ENCODE measurements at regions not wholly inside any gene's neighbourhood (a gene's known extent, or its start where the extent isn't known, plus 50 kb on each side); places are given as distances from the start of the nearest gene placed in this dataset.
"Not testable (repeated sequence)": the region's sequence is repeated elsewhere in the genome, so short reads cannot be mapped to it uniquely, and the experiment has no call there.

- no peak for DNase-seq (ENCODE audit: low read depth)
Measured at GRCh38 chr4:78691971-78692821, 84.0 kb upstream of the BMP2K start.

GRCh38 chr4:78692822-78693170 lies 83.4 kb upstream of the BMP2K start:
- no peak for DNase-seq (ENCODE audit: low read depth)

DNA sequence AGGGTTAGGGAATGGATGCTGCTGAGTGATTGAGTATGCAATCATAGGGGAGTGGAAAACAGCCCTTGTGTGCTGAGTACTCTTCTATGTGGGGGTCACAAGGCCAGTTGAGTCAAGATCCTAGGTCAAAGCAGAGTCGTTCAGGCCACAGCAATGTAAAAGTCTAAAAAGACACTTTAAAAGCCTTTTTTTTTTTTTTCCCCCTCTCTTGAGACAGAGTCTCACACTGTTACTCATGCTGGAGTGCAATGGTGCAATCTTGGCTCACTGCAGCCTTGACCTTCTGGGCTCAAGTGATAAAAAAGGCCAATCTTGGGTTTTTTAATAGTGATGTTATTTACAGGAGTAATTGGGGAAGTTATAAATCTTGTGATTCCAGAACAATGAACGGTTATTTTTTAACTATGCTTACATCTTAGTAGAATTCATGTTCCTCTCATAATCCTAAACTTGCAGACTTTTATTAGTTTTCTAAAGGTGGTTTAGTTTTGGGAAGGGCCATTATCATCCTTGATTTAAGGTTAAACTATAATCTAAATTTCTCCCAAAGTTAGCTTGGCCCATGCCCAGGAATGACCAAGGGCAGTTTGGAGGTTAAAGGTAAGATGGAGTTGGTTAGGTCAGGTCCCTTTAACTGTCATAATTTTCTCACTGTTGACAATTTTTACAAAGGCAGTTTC lies 82.2 kb upstream of the BMP2K start:
- no peak for DNase-seq (ENCODE audit: low read depth)

DNA sequence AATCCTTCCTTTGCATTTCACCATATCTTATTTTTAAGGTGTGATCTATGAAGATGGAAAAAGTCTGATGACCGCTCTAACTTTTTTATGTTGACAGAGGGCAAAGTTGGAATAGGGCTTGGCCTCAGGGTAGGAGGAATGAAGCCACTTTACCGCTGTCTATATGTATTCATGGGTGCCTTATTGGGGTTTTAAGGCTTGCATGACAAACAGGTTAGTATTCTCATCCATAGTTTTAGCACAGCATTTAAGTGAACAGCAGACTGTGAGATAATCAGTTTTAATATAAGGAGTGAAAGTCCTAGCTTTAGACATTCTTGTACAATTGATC lies 81.7 kb upstream of the BMP2K start:
- no peak for DNase-seq (ENCODE audit: low read depth)

DNA sequence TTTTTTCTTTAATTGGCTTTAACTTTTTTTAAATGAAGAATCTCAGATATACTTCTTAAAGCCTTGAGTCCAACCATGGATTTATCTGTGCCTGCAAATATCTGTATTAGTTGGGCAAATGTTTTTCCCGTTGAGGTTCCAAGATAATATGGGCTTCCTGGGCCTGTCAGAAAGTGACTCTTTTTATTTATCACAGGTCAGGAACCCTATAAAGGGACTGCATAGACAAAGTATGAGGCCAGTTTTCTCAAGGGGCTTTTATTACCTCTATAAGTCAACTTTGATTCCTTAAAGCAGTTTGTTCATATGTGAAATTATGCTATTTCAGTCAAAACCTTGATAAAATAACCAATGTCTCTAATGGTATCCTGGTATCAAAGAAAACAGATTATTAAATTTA lies 80.2 kb upstream of the BMP2K start:
- DNase-seq (ENCODE audit: low read depth): no peak

- no peak for DNase-seq (ENCODE audit: low read depth)
Measured at GRCh38 chr4:78703079-78703478, 73.1 kb upstream of the BMP2K start.

GRCh38 chr4:78704317-78704716 lies 71.8 kb upstream of the BMP2K start:
- DNase-seq (ENCODE audit: low read depth): no peak

- peak; percentile 86 for DNase-seq (ENCODE audit: low read depth)
Measured at GRCh38 chr4:78704981-78705683, 71.0 kb upstream of the BMP2K start.

- no peak for DNase-seq (ENCODE audit: low read depth)
Measured at GRCh38 chr4:78706302-78706701, 69.8 kb upstream of the BMP2K start.

GRCh38 chr4:78707268-78707667 lies 68.9 kb upstream of the BMP2K start:
- DNase-seq (ENCODE audit: low read depth): no peak

DNA sequence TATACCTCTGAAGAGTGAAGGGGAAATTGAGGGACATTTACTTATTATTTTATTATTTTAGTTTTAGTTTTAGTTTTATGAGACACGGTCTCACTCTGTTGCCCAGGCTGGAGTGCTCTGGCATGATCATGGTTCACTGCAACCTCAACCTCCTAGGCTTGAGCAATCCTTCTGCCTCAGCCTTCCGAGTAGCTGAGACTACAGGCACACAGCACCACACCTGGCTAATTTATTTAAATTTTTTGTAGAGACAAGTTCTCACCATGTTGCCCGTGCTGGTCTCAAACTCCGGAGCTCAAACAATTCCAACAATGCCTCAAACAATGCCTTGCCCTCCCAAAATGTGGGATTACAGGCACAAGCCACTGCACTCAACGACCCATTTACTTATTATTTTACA lies 68.4 kb upstream of the BMP2K start:
- no peak for DNase-seq (ENCODE audit: low read depth)

GRCh38 chr4:78710536-78710935 lies 65.6 kb upstream of the BMP2K start:
- DNase-seq (ENCODE audit: low read depth): no peak

DNA sequence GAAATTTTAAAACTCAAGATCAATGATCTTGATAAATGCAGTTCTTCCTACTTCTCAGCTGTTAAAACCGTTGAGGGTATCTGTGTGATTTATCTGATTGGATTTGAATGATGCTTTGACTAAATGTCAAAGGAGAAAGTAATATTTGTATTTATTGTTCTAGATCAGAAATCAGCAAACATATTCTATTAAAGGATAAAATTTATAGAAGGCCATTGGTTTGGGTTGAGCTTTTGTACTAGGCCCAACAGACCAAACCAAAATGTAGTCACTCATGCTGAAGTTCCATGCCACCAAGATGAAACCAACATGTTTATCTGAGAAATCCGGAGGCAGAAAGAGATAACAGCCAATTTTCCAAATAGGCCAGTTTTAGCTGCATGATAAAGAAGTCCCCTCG lies 64.5 kb upstream of the BMP2K start:
- DNase-seq (ENCODE audit: low read depth): no peak

DNA sequence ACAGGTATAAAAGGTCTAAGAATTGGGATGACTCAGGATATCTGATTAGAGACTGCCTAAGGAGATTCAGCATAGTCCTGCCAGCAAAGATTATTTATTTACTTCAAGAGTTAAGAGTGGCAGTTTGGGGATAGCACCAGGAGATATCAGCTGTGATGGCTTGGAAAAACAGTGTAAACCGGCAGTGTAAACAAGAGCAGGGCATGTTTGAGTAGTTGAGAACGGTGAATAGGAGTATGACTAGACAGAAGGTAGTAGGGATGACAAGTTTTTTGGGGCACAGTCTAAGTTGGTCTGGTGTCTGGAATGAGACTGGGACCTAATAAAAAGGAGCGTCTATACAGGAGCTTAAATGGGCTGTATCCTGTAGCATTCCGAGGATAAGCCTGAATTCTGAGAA lies 61.6 kb upstream of the BMP2K start:
- DNase-seq (ENCODE audit: low read depth): not testable (repeated sequence)

GRCh38 chr4:78715372-78715771 lies 60.8 kb upstream of the BMP2K start:
- DNase-seq (ENCODE audit: low read depth): not testable (repeated sequence)

DNA sequence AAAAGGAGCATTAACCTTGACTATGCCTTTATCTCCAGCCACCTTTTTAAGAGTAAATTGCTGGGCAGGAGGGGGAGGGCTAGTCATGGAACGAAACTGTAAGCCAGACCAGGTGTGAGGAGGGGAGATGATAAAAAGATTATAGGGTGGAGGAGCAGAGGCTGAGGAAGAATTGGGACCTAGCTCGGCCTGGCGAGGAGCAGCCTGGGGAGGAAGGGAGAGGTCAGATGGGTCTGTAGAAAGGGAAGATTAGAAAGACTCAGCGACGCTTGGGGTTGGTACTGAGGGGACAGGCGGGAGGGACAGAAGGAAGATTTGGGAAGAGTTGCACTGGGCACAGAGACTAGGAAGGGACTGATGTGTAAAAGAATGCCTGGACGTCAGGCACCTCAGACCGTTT lies 58.4 kb upstream of the BMP2K start:
- DNase-seq (ENCODE audit: low read depth): not testable (repeated sequence)

- DNase-seq (ENCODE audit: low read depth): no peak
Measured at GRCh38 chr4:78720204-78720603, 55.9 kb upstream of the BMP2K start.

GRCh38 chr4:78720994-78721677 lies 55.0 kb upstream of the BMP2K start:
- no peak for DNase-seq (ENCODE audit: low read depth)

- DNase-seq (ENCODE audit: low read depth): no peak
Measured at GRCh38 chr4:78721747-78722146, 54.4 kb upstream of the BMP2K start.

GRCh38 chr4:78722320-78722719 lies 53.8 kb upstream of the BMP2K start:
- DNase-seq (ENCODE audit: low read depth): no peak

DNA sequence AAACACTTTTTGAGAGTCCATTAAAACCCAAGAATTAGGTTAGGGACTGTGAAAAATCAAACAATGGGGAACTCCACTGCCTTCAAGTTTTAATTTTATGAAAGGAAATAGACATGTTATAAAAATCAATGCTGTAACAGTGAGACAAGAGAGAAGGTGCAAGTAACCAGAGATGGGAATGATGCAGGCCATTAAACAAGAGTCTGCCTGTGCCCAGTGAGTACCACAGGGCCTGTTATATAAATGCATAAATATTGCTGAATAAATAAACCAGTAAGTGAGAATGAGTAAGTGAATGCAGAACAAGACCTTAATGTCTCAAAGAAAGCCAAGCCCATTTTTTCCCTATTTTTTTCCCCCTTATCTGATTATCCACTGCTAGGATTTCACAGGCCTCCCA lies 53.3 kb upstream of the BMP2K start:
- no peak for DNase-seq (ENCODE audit: low read depth)

Measured in fibroblast of the conjunctiva (primary cell).